ENCODE measurements at regions not wholly inside any gene's neighbourhood (a gene's known extent, or its start where the extent isn't known, plus 50 kb on each side); places are given as distances from the start of the nearest gene placed in this dataset.

DNA sequence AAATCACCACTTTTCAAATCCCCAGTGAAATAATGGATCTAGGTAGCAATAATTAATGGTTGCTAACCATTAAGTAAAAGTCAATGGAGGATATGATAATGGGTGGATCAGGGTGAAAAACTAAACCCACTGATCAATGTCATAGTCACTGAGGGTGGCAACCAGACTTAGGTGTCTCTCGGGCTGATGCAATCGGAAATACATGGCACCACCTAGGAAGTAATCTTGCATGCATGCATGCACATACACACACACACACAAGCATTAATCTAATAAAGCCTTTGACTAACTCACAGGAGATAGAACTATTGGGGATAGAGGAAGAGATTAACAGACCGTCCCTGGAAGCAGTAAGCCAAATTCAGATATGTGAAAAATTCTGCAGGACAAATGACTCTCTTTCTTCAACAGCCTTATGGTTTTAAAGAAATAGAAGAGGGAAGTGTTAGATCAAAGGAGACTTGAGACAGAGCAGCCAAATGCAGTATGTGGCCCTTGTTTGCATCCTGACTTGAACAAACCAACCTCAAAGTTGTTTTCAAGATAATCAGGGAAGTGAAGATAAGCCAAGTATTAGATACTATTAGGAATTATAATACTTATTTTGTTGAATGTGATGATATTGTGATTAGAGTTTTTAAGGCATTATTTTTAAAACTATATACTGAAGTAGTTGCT, 186.0 kb upstream of the RMP24 start:
- Histone ChIP-seq H3K27me3 (replicated peaks in 1 of 2; ENCODE audit: control insufficient read depth in 2 of 2, insufficient read depth in 2 of 2, low read length in 1 of 2) (no peaks in the 10 kb centered on the region; a peak in 1 of 4 replicates), H3K4me1 (ENCODE audit: control insufficient read depth, insufficient read depth, low read length) (no peaks in the 10 kb centered on the region), H3K9me3 (replicated peaks; ENCODE audit: control insufficient read depth, insufficient read depth, low read length) (no peaks in the 10 kb centered on the region), H3K9ac (ENCODE audit: control insufficient read depth, insufficient read depth, low read length) (no peak overlapping the region), H4K20me1 (ENCODE audit: control insufficient read depth, insufficient read depth) (no peaks in the 10 kb centered on the region), H3K79me2 (ENCODE audit: control insufficient read depth, insufficient read depth, low read length) (no peaks in the 10 kb centered on the region), H3K27ac (ENCODE audit: control insufficient read depth, insufficient read depth) (no peak overlapping the region), H3K4me3 (no peak overlapping the region), H2AFZ (ENCODE audit: control insufficient read depth, low read depth, low read length) (no peak overlapping the region), H3K4me2 (ENCODE audit: control insufficient read depth, insufficient read depth) (no peak overlapping the region), H3K36me3 (ENCODE audit: control insufficient read depth in 2 of 2, insufficient read depth in 2 of 2, low read length in 1 of 2) (no peaks in the 10 kb centered on the region)
- intact Hi-C loops (cut with micrococcal nuclease; ENCODE audit: unreplicated experiment) = no loop called here
- POLR2A ChIA-PET = no interaction called here
- WGBS (ENCODE audit: insufficient coverage, insufficient replicate concordance, low lambda C conversion rate, missing lambda C conversion rate) = 0% methylated on average over 3 of the region's 3 CpGs
- CTCF ChIA-PET = no interaction called here
- DNase-seq (ENCODE audit: low read depth, low spot score) = peak; percentile 20
- RAD21 ChIA-PET (ENCODE audit: unreplicated experiment) = no interaction called here
- SMC1A ChIA-PET (ENCODE audit: uncharacterized antibody, unreplicated experiment) = no interaction called here
- in situ Hi-C loops (cut with MboI) = no loop called here
- no peak for FAIRE-seq
- BruUV-seq (replicated peaks) = no TSS peak
- ATAC-seq = peak; percentile 77
- TF ChIP-seq GABPA (IDR thresholded peaks at IDR 0.05; ENCODE audit: low read depth) (no peak), EZH2 (IDR thresholded peaks at IDR 0.05; ENCODE audit: borderline replicate concordance, control insufficient read depth, low read depth, low read length) (no peak), ZNF24 (IDR thresholded peaks at IDR 0.05) (no peak), HDGF (IDR thresholded peaks at IDR 0.05) (no peak), CEBPB (IDR thresholded peaks at IDR 0.05; ENCODE audit: borderline replicate concordance in 1 of 2, low read depth in 2 of 2, low read length in 2 of 2) (no peak), HCFC1 (IDR thresholded peaks at IDR 0.05; ENCODE audit: low read length) (no peak), POLR2AphosphoS2 (IDR thresholded peaks at IDR 0.05; ENCODE audit: low read depth, low read length) (no peak)
- TF ChIP-seq, protein P1, sequence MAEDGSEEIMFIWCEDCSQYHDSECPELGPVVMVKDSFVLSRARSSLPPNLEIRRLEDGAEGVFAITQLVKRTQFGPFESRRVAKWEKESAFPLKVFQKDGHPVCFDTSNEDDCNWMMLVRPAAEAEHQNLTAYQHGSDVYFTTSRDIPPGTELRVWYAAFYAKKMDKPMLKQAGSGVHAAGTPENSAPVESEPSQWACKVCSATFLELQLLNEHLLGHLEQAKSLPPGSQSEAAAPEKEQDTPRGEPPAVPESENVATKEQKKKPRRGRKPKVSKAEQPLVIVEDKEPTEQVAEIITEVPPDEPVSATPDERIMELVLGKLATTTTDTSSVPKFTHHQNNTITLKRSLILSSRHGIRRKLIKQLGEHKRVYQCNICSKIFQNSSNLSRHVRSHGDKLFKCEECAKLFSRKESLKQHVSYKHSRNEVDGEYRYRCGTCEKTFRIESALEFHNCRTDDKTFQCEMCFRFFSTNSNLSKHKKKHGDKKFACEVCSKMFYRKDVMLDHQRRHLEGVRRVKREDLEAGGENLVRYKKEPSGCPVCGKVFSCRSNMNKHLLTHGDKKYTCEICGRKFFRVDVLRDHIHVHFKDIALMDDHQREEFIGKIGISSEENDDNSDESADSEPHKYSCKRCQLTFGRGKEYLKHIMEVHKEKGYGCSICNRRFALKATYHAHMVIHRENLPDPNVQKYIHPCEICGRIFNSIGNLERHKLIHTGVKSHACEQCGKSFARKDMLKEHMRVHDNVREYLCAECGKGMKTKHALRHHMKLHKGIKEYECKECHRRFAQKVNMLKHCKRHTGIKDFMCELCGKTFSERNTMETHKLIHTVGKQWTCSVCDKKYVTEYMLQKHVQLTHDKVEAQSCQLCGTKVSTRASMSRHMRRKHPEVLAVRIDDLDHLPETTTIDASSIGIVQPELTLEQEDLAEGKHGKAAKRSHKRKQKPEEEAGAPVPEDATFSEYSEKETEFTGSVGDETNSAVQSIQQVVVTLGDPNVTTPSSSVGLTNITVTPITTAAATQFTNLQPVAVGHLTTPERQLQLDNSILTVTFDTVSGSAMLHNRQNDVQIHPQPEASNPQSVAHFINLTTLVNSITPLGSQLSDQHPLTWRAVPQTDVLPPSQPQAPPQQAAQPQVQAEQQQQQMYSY (CRISPR knock-in tag; IDR thresholded peaks at IDR 0.05) = no peak
- TF ChIP-seq, protein P2, sequence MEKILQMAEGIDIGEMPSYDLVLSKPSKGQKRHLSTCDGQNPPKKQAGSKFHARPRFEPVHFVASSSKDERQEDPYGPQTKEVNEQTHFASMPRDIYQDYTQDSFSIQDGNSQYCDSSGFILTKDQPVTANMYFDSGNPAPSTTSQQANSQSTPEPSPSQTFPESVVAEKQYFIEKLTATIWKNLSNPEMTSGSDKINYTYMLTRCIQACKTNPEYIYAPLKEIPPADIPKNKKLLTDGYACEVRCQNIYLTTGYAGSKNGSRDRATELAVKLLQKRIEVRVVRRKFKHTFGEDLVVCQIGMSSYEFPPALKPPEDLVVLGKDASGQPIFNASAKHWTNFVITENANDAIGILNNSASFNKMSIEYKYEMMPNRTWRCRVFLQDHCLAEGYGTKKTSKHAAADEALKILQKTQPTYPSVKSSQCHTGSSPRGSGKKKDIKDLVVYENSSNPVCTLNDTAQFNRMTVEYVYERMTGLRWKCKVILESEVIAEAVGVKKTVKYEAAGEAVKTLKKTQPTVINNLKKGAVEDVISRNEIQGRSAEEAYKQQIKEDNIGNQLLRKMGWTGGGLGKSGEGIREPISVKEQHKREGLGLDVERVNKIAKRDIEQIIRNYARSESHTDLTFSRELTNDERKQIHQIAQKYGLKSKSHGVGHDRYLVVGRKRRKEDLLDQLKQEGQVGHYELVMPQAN (conservative IDR thresholded peaks at IDR 0.05) = no peak
- TF ChIP-seq, protein P3, sequence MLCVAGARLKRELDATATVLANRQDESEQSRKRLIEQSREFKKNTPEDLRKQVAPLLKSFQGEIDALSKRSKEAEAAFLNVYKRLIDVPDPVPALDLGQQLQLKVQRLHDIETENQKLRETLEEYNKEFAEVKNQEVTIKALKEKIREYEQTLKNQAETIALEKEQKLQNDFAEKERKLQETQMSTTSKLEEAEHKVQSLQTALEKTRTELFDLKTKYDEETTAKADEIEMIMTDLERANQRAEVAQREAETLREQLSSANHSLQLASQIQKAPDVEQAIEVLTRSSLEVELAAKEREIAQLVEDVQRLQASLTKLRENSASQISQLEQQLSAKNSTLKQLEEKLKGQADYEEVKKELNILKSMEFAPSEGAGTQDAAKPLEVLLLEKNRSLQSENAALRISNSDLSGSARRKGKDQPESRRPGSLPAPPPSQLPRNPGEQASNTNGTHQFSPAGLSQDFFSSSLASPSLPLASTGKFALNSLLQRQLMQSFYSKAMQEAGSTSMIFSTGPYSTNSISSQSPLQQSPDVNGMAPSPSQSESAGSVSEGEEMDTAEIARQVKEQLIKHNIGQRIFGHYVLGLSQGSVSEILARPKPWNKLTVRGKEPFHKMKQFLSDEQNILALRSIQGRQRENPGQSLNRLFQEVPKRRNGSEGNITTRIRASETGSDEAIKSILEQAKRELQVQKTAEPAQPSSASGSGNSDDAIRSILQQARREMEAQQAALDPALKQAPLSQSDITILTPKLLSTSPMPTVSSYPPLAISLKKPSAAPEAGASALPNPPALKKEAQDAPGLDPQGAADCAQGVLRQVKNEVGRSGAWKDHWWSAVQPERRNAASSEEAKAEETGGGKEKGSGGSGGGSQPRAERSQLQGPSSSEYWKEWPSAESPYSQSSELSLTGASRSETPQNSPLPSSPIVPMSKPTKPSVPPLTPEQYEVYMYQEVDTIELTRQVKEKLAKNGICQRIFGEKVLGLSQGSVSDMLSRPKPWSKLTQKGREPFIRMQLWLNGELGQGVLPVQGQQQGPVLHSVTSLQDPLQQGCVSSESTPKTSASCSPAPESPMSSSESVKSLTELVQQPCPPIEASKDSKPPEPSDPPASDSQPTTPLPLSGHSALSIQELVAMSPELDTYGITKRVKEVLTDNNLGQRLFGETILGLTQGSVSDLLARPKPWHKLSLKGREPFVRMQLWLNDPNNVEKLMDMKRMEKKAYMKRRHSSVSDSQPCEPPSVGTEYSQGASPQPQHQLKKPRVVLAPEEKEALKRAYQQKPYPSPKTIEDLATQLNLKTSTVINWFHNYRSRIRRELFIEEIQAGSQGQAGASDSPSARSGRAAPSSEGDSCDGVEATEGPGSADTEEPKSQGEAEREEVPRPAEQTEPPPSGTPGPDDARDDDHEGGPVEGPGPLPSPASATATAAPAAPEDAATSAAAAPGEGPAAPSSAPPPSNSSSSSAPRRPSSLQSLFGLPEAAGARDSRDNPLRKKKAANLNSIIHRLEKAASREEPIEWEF (IDR thresholded peaks at IDR 0.05; ENCODE audit: insufficient replicate concordance, low read depth, low read length) = no peak
- TF ChIP-seq, protein P4, sequence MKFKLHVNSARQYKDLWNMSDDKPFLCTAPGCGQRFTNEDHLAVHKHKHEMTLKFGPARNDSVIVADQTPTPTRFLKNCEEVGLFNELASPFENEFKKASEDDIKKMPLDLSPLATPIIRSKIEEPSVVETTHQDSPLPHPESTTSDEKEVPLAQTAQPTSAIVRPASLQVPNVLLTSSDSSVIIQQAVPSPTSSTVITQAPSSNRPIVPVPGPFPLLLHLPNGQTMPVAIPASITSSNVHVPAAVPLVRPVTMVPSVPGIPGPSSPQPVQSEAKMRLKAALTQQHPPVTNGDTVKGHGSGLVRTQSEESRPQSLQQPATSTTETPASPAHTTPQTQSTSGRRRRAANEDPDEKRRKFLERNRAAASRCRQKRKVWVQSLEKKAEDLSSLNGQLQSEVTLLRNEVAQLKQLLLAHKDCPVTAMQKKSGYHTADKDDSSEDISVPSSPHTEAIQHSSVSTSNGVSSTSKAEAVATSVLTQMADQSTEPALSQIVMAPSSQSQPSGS (IDR thresholded peaks at IDR 0.05; ENCODE audit: low read length) = no peak
